Fibroblast of the aortic adventitia (primary cell): ENCODE measurements at regions not wholly inside any gene's neighbourhood (a gene's known extent, or its start where the extent isn't known, plus 50 kb on each side); places are given as distances from the start of the nearest gene placed in this dataset.

Source experiments
- DNase-seq: peaks from one replicate; pipeline ENCODE4 v3.0.0-alpha.2; 2010; ENCODE audit warnings: low read depth
- H3K4me3 ChIP-seq: 2 replicates; pipeline ENCODE4 v1.5.1; 2011; ENCODE audit warnings: low read depth, mild to moderate bottlenecking, control low read depth, low read length, moderate library complexity
- TF ChIP-seq, protein P1 (sequence below): IDR thresholded peaks from 2 replicates; pipeline ENCODE4 v1.5.1; 2011; ENCODE audit warnings: mild to moderate bottlenecking, low read length, control low read depth, inconsistent platforms; ENCODE audit not compliant: insufficient read depth

GRCh38 chr16:13766334-13766733, 153.6 kb upstream of the ERCC4 start:
- TF ChIP-seq, protein P1, sequence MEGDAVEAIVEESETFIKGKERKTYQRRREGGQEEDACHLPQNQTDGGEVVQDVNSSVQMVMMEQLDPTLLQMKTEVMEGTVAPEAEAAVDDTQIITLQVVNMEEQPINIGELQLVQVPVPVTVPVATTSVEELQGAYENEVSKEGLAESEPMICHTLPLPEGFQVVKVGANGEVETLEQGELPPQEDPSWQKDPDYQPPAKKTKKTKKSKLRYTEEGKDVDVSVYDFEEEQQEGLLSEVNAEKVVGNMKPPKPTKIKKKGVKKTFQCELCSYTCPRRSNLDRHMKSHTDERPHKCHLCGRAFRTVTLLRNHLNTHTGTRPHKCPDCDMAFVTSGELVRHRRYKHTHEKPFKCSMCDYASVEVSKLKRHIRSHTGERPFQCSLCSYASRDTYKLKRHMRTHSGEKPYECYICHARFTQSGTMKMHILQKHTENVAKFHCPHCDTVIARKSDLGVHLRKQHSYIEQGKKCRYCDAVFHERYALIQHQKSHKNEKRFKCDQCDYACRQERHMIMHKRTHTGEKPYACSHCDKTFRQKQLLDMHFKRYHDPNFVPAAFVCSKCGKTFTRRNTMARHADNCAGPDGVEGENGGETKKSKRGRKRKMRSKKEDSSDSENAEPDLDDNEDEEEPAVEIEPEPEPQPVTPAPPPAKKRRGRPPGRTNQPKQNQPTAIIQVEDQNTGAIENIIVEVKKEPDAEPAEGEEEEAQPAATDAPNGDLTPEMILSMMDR, result no peak
- DNase-seq, result no peak
- H3K4me3 ChIP-seq, result no peak overlapping the region

GRCh38 chr16:13767215-13767614, 152.7 kb upstream of the ERCC4 start:
- no peak for DNase-seq

GRCh38 chr16:13768471-13768870, 151.5 kb upstream of the ERCC4 start:
- no peak overlapping the region for H3K4me3 ChIP-seq
- no peak for DNase-seq
- TF ChIP-seq, protein P1, result no peak

More at GRCh38 chr16:13767215-13767614, 152.7 kb upstream of the ERCC4 start:
- TF ChIP-seq, protein P1, result no peak
- H3K4me3 ChIP-seq, result no peak overlapping the region

DNA sequence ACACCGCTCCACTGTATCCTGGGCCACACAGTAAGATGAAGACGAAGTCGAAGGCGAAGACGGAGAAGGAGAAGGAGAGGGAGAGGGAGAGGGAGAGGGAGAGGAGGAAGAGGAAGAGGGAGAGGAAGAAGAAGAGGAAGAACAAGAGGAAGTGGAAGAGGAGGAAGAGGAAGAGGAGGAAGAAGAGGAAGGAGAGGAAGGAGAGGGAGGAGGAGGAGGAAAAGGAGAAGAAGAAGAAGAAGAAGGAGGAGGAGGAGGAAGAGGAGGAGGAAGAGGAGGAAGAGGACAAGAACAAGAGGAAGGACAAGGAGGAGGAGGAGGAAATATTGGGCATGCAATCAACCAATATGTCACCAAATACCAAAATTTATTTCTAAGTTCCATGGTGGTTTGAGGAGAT, 149.5 kb upstream of the ERCC4 start:
- DNase-seq, result no peak
- TF ChIP-seq, protein P1, result no peak
- no peak overlapping the region for H3K4me3 ChIP-seq

DNA sequence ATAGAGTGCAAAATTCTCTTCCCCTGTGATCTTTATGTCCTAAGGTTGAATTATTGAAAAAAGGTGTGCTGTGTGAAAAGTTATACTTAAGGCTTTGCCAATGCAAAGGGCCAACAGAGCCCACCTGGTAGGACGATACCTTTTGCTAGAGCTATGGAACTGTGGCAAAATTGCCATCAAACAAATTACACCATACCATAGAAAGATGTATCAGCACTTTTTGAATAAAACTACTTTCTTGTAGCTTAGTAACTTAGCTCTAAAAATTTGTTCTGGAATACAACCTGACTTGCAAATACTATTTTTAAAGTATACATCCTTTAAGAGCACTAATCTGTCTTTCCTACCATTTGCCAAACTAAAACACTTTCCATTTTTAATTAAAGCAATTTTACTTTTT, 147.2 kb upstream of the ERCC4 start:
- no peak for DNase-seq
- TF ChIP-seq, protein P1, result no peak
- H3K4me3 ChIP-seq, result no peak overlapping the region

- no peak overlapping the region for H3K4me3 ChIP-seq
- DNase-seq, result no peak
- TF ChIP-seq, protein P1, result no peak
These were observed 140.3 kb upstream of the ERCC4 start for GRCh38 chr16:13779676-13780075.

GRCh38 chr16:13780406-13781168, 139.4 kb upstream of the ERCC4 start:
- DNase-seq, result no peak
- H3K4me3 ChIP-seq, result no peak overlapping the region
- TF ChIP-seq, protein P1, result no peak
